Hepatocyte (in vitro differentiated cells): ENCODE measurements at regions not wholly inside any gene's neighbourhood (a gene's known extent, or its start where the extent isn't known, plus 50 kb on each side); places are given as distances from the start of the nearest gene placed in this dataset.
"Not testable (repeated sequence)": the region's sequence is repeated elsewhere in the genome, so short reads cannot be mapped to it uniquely, and the experiment has no call there.

Experiments used
- DNase-seq: peaks from one replicate; pipeline ENCODE4 v3.0.0-alpha.2; 2016; ENCODE audit warnings: low spot score
- H2AFZ ChIP-seq: fragments of 200-600 bp; sonication (generic); 2 replicates; pipeline ENCODE4 v1.6.0; 2016; ENCODE audit warnings: antibody characterized with exemption, mild to moderate bottlenecking
- H3K27ac ChIP-seq: fragments of 200-600 bp; sonication (generic); 2 replicates; pipeline ENCODE4 v1.5.1; 2016; ENCODE audit warnings: mild to moderate bottlenecking
- H3K27me3 ChIP-seq: fragments of 200-600 bp; sonication (generic); 2 replicates; pipeline ENCODE4 v1.6.1; 2016
- H3K36me3 ChIP-seq: fragments of 200-600 bp; sonication (generic); replicated peaks from 2 replicates; pipeline ENCODE4 v1.5.1; 2016; ENCODE audit warnings: low read depth; ENCODE audit not compliant: insufficient read depth
- H3K4me1 ChIP-seq: fragments of 200-600 bp; sonication (generic); 2 replicates; pipeline ENCODE4 v1.5.1; 2016; ENCODE audit warnings: mild to moderate bottlenecking, moderate library complexity; ENCODE audit not compliant: insufficient read depth
- H3K4me2 ChIP-seq: fragments of 200-600 bp; sonication (generic); 2 replicates; pipeline ENCODE4 v1.6.0; 2016
- H3K4me3 ChIP-seq: fragments of 200-600 bp; sonication (generic); 2 replicates; pipeline ENCODE4 v1.5.1; 2016; ENCODE audit warnings: mild to moderate bottlenecking
- H3K79me2 ChIP-seq: fragments of 200-600 bp; sonication (generic); 2 replicates; pipeline ENCODE4 v1.6.0; 2017; ENCODE audit warnings: mild to moderate bottlenecking
- H3K9me2 ChIP-seq: fragments of 200-600 bp; sonication (generic); replicated peaks from 2 replicates; pipeline ENCODE4 v1.6.0; 2017; ENCODE audit warnings: mild to moderate bottlenecking; ENCODE audit not compliant: insufficient read depth
- H3K9me3 ChIP-seq: fragments of 200-600 bp; sonication (generic); 2 replicates; pipeline ENCODE4 v1.5.1; 2016; ENCODE audit warnings: low read depth, mild to moderate bottlenecking
- H4K20me1 ChIP-seq: fragments of 200-600 bp; sonication (generic); 2 replicates; pipeline ENCODE4 v1.6.0; 2016; ENCODE audit warnings: mild to moderate bottlenecking; ENCODE audit not compliant: insufficient read depth, poor library complexity, severe bottlenecking
- EZH2 ChIP-seq: fragments of 200-600 bp; sonication (generic); IDR thresholded peaks from 2 replicates; pipeline ENCODE4 v1.6.1; 2016; ENCODE audit warnings: antibody characterized with exemption, mild to moderate bottlenecking, borderline replicate concordance
- EZH2phosphoT487 ChIP-seq: fragments of 200-600 bp; sonication (generic); IDR thresholded peaks from one replicate; pipeline ENCODE4 v1.6.1; 2018; ENCODE audit warnings: antibody characterized with exemption, mild to moderate bottlenecking, low read depth, moderate library complexity; ENCODE audit not compliant: unreplicated experiment, severe bottlenecking
- WGBS: methylation state at CpG from one replicate; pipeline ENCODE4 v1.1.6; 2016; ENCODE audit warnings: low lambda C conversion rate; ENCODE audit errors: missing lambda C conversion rate; 5-methylcytosine and 5-hydroxymethylcytosine counted together
- TF ChIP-seq, protein P1 (sequence below): fragments of 200-600 bp; sonication (generic); IDR thresholded peaks from 2 replicates; pipeline ENCODE4 v1.5.1; 2016; ENCODE audit warnings: antibody characterized with exemption, mild to moderate bottlenecking; ENCODE audit not compliant: poor library complexity

DNA sequence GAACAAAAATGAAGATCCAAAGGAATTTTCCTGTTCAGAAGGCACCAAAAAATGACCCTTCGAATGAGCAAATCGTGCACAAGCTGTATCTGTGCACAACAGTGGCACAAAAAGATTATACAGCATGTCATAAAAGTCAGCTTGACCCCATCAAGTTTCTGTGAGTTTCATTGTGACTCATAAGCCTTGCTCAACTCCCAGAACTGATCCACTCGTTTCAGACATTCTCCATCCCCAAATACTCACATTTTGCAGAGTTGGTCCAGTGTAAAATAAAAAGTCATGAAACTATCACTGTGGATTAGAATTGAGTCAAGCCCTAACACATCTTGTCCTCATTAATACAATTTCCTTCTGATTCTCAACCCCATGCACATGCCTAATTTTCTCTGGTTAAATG lies 174.7 kb upstream of the PKN2 start:
- no peaks in the 10 kb centered on the region for H3K36me3 ChIP-seq
- 37% methylated on average over 3 of the region's 3 CpGs for WGBS
- H2AFZ ChIP-seq = no peak overlapping the region
- H3K4me1 ChIP-seq = no peaks in the 10 kb centered on the region
- H3K4me3 ChIP-seq = no peak overlapping the region
- no peaks in the 10 kb centered on the region for H4K20me1 ChIP-seq
- H3K27ac ChIP-seq = no peak overlapping the region
- H3K79me2 ChIP-seq = no peaks in the 10 kb centered on the region
- no peaks in the 10 kb centered on the region for H3K9me3 ChIP-seq
- no peak for DNase-seq
- no peaks in the 10 kb centered on the region for H3K9me2 ChIP-seq
- no peak overlapping the region for H3K4me2 ChIP-seq
- TF ChIP-seq EZH2 (no peak), EZH2phosphoT487 (no peak)
- TF ChIP-seq, protein P1, sequence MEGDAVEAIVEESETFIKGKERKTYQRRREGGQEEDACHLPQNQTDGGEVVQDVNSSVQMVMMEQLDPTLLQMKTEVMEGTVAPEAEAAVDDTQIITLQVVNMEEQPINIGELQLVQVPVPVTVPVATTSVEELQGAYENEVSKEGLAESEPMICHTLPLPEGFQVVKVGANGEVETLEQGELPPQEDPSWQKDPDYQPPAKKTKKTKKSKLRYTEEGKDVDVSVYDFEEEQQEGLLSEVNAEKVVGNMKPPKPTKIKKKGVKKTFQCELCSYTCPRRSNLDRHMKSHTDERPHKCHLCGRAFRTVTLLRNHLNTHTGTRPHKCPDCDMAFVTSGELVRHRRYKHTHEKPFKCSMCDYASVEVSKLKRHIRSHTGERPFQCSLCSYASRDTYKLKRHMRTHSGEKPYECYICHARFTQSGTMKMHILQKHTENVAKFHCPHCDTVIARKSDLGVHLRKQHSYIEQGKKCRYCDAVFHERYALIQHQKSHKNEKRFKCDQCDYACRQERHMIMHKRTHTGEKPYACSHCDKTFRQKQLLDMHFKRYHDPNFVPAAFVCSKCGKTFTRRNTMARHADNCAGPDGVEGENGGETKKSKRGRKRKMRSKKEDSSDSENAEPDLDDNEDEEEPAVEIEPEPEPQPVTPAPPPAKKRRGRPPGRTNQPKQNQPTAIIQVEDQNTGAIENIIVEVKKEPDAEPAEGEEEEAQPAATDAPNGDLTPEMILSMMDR = no peak
- H3K27me3 ChIP-seq = no peaks in the 10 kb centered on the region

DNA sequence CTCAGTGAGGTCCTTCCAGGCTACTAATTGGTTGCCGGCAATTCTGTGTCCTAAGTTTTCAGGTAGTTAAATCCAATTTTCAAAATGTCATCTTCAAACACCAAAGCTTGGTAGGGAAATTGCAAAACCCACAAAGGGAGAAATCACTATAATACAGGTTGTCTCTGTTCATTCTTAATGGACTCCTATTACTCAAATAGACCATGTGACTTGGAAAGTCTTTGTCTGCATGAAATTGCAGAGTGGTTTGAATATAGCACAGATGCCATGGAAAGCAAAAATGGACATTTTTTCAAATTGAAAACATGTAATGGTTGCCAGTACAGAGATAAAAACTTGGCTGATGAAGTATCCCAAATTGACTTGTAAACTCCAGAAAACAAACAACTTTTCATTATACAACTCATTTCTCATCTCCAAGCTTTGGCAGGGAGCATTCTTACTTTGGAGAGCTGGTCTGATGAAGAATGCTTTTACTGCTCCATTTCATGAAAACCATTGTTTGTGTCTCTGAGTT lies 169.5 kb upstream of the PKN2 start:
- Histone ChIP-seq H3K4me3 (no peak overlapping the region), H3K9me3 (no peaks in the 10 kb centered on the region), H3K4me2 (no peak overlapping the region), H3K27ac (peak overlapping the region; percentile 44), H3K79me2 (no peaks in the 10 kb centered on the region), H3K36me3 (no peaks in the 10 kb centered on the region), H3K9me2 (no peaks in the 10 kb centered on the region), H3K4me1 (peaks cover 16% of the 10 kb centered on the region), H4K20me1 (no peaks in the 10 kb centered on the region), H2AFZ (no peak overlapping the region), H3K27me3 (no peaks in the 10 kb centered on the region)
- DNase-seq = no peak
- TF ChIP-seq EZH2 (no peak), EZH2phosphoT487 (no peak)
- TF ChIP-seq, protein P1 = no peak
- WGBS = 56% methylated on average over 1 of the region's 1 CpG

DNA sequence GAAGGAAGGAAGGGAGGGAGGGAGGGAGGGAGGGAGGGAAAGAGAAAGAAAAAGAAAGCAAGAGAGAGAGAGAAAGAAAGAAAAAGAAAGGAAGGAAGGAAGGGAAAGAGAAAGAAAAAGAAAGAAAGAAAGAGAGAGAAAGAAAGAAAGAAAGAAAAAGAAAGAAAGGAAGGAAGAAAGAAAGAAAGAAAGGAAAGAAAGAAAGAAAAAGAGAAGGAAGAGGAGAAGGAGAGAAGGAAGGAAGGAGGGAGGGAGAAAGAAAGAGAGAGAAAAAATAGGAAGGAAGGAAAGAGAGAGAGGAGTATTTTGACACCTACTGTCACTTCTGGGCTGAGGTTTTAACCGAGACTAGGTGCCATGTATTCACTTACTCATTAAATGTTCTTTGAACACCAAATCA lies 166.6 kb upstream of the PKN2 start:
- not testable (repeated sequence) for H3K36me3 ChIP-seq, H3K27ac ChIP-seq, H4K20me1 ChIP-seq, H2AFZ ChIP-seq, H3K27me3 ChIP-seq, H3K79me2 ChIP-seq, DNase-seq, H3K4me2 ChIP-seq, H3K9me2 ChIP-seq, H3K4me3 ChIP-seq, H3K9me3 ChIP-seq
- H3K4me1 ChIP-seq = peaks cover 24% of the 10 kb centered on the region
- 90% methylated on average over 1 of the region's 1 CpG for WGBS

DNA sequence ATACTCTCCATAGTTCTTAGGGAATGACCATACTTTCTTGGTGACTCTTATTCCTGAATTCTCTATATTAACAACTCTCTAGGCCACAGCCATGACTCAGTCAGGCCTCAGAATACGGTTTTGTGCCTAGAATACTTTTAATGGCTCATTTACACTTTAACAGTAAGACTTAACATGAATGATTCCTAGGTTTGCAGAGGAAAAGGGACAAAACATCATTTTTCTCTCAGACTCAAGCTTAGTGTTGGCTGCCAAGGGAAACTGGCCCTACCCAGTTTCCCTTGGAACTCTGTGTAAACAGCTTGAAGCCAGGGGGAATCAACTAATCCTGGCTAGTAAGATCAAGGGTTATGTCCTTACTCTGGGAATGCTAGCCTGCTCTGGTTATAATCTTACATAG lies 164.9 kb upstream of the PKN2 start:
- Histone ChIP-seq H3K36me3 (no peaks in the 10 kb centered on the region), H2AFZ (no peak overlapping the region), H4K20me1 (no peaks in the 10 kb centered on the region), H3K27me3 (no peaks in the 10 kb centered on the region), H3K4me2 (no peak overlapping the region), H3K4me3 (no peak overlapping the region), H3K9me2 (no peaks in the 10 kb centered on the region), H3K79me2 (no peaks in the 10 kb centered on the region), H3K4me1 (peaks cover 24% of the 10 kb centered on the region), H3K9me3 (no peaks in the 10 kb centered on the region), H3K27ac (no peak overlapping the region)
- DNase-seq = no peak
- WGBS = 54% methylated on average over 1 of the region's 1 CpG
- TF ChIP-seq EZH2 = no peak
- TF ChIP-seq, protein P1 = no peak
- TF ChIP-seq EZH2phosphoT487 = no peak
